ENCODE measurements at regions not wholly inside any gene's neighbourhood (a gene's known extent, or its start where the extent isn't known, plus 50 kb on each side); places are given as distances from the start of the nearest gene placed in this dataset.

DNA sequence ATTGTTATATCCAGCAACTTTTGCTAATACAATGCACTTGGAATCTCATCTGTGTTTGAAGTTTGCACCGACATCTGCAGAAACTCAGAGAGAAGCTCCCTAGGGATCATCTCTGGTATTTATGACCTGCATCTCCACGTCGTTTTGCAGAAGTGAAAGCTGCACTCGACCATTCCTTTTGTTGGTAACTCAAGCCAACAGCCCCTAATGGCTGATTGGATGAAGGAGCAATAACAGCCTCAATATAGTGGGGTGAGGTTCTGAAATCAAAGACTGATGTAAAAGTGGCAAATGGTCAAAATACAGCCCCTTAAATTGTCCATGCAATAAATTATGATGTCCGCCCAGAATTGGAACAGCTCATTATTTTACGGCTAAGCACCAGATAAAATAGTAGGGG, 344.2 kb upstream of the KAZN start:
- Mint-ChIP-seq H3K27me3 (peaks cover 22% of the 10 kb centered on the region), H3K4me1 (peaks cover 25% of the 10 kb centered on the region), H3K4me3 (no peak overlapping the region), H3K9me3 (ENCODE audit: insufficient read depth) (no peaks in the 10 kb centered on the region), H3K27ac (no peak overlapping the region)
- WGBS (ENCODE audit: insufficient coverage): 0% methylated on average over 3 of the region's 6 CpGs
- Histone ChIP-seq H3K9ac (ENCODE audit: low read length) (no peak overlapping the region), H4K20me1 (ENCODE audit: control insufficient read depth, insufficient read depth, low read length, poor library complexity, severe bottlenecking) (no peaks in the 10 kb centered on the region), H3K4me1 (ENCODE audit: control insufficient read depth in 2 of 2, insufficient read depth in 2 of 2, low read length in 2 of 2) (peaks cover 11 to 14% of the 10 kb centered on the region in 2 donors), H2AFZ (ENCODE audit: insufficient read depth, low read depth, low read length, poor library complexity, severe bottlenecking) (no peak overlapping the region), H3K4me2 (replicated peaks; ENCODE audit: low read depth, low read length, poor library complexity, severe bottlenecking) (peak overlapping the region; percentile 28), H3K79me2 (ENCODE audit: control insufficient read depth, insufficient read depth, low read length) (no peaks in the 10 kb centered on the region), H3K36me3 (replicated peaks in 1 of 2; ENCODE audit: control extremely low read depth in 1 of 2, control insufficient read depth in 1 of 2, extremely low read depth in 1 of 2, insufficient read depth in 2 of 2, low read length in 1 of 2) (no peaks in the 10 kb centered on the region), H3K9me3 (ENCODE audit: control extremely low read depth in 1 of 3, control insufficient read depth in 2 of 3, insufficient read depth in 1 of 3, low read length in 2 of 3) (peaks cover 0 to 5% (median 0%) of the 10 kb centered on the region in 3 donors), H3K4me3 (ENCODE audit: control extremely low read depth in 1 of 5, extremely low read depth in 1 of 5, insufficient read depth in 1 of 5, low read depth in 2 of 5, low read length in 4 of 5) (no peak overlapping the region), H3K27ac (ENCODE audit: low read length in 2 of 2) (no peak overlapping the region), H3K27me3 (replicated peaks in 1 of 4; ENCODE audit: control extremely low read depth in 1 of 4, control insufficient read depth in 3 of 4, insufficient read depth in 4 of 4, low read length in 3 of 4) (no peaks in the 10 kb centered on the region)
- intact Hi-C loops (cut with micrococcal nuclease): no loop called here
- ATAC-seq (ENCODE audit: low read depth) (peak; percentile 78), DNase-seq (peak; percentile 46)
- ChIA-PET CTCF (no interaction called here), POLR2A (no interaction called here)
- TF ChIP-seq EZH2 (IDR thresholded peaks at IDR 0.05; ENCODE audit: borderline replicate concordance, insufficient read depth, low read depth, low read length, poor library complexity, severe bottlenecking): no peak
- TF ChIP-seq, protein P1, sequence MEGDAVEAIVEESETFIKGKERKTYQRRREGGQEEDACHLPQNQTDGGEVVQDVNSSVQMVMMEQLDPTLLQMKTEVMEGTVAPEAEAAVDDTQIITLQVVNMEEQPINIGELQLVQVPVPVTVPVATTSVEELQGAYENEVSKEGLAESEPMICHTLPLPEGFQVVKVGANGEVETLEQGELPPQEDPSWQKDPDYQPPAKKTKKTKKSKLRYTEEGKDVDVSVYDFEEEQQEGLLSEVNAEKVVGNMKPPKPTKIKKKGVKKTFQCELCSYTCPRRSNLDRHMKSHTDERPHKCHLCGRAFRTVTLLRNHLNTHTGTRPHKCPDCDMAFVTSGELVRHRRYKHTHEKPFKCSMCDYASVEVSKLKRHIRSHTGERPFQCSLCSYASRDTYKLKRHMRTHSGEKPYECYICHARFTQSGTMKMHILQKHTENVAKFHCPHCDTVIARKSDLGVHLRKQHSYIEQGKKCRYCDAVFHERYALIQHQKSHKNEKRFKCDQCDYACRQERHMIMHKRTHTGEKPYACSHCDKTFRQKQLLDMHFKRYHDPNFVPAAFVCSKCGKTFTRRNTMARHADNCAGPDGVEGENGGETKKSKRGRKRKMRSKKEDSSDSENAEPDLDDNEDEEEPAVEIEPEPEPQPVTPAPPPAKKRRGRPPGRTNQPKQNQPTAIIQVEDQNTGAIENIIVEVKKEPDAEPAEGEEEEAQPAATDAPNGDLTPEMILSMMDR (IDR thresholded peaks at IDR 0.05): no peak

DNA sequence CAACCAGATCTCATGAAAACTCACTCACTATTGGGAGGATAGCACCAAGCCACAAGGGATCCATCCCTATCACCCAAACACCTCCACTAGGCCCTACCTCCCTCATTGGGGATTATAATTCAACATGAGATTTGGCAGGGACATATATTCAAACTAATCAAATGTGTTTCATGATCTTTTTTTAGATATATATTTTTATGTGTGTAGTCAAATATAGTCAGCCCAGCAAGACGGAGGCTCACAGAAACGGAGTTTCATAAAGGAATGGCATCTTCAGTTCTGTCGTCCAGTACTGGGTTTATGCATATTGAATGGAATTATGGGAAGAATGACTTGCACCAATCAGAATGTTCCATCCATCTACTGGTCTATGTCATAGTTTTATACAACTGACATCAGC, 343.3 kb upstream of the KAZN start:
- H4K20me1 ChIP-seq (ENCODE audit: control insufficient read depth, insufficient read depth, low read length, poor library complexity, severe bottlenecking): no peaks in the 10 kb centered on the region
- TF ChIP-seq EZH2 (IDR thresholded peaks at IDR 0.05; ENCODE audit: borderline replicate concordance, insufficient read depth, low read depth, low read length, poor library complexity, severe bottlenecking): no peak
- TF ChIP-seq, protein P1 (IDR thresholded peaks at IDR 0.05): no peak
- Mint-ChIP-seq H3K27ac (no peak overlapping the region), H3K27me3 (peaks cover 28% of the 10 kb centered on the region), H3K9me3 (ENCODE audit: insufficient read depth) (no peaks in the 10 kb centered on the region), H3K4me3 (no peak overlapping the region), H3K4me1 (peaks cover 25% of the 10 kb centered on the region)
- ATAC-seq (ENCODE audit: low read depth) (no peak), DNase-seq (no peak)
- H3K9me3 ChIP-seq (ENCODE audit: control extremely low read depth in 1 of 3, control insufficient read depth in 2 of 3, insufficient read depth in 1 of 3, low read length in 2 of 3): peaks cover 0 to 6% (median 0%) of the 10 kb centered on the region in 3 donors
- no CpG with 5 or more reads among the region's 3 CpGs for WGBS (ENCODE audit: insufficient coverage)
- H3K4me1 ChIP-seq (ENCODE audit: control insufficient read depth in 2 of 2, insufficient read depth in 2 of 2, low read length in 2 of 2): peaks cover 11 to 14% of the 10 kb centered on the region in 2 donors
- intact Hi-C loops (cut with micrococcal nuclease): no loop called here
- H3K27me3 ChIP-seq (replicated peaks in 1 of 4; ENCODE audit: control extremely low read depth in 1 of 4, control insufficient read depth in 3 of 4, insufficient read depth in 4 of 4, low read length in 3 of 4): no peaks in the 10 kb centered on the region
- no peaks in the 10 kb centered on the region for H3K36me3 ChIP-seq (replicated peaks in 1 of 2; ENCODE audit: control extremely low read depth in 1 of 2, control insufficient read depth in 1 of 2, extremely low read depth in 1 of 2, insufficient read depth in 2 of 2, low read length in 1 of 2)
- no peak overlapping the region for H2AFZ ChIP-seq (ENCODE audit: insufficient read depth, low read depth, low read length, poor library complexity, severe bottlenecking)
- POLR2A ChIA-PET: no interaction called here
- no peak overlapping the region for H3K27ac ChIP-seq (ENCODE audit: low read length in 2 of 2)
- H3K9ac ChIP-seq (ENCODE audit: low read length): no peak overlapping the region
- H3K4me2 ChIP-seq (replicated peaks; ENCODE audit: low read depth, low read length, poor library complexity, severe bottlenecking): no peak overlapping the region
- CTCF ChIA-PET: no interaction called here
- H3K4me3 ChIP-seq (ENCODE audit: control extremely low read depth in 1 of 5, extremely low read depth in 1 of 5, insufficient read depth in 1 of 5, low read depth in 2 of 5, low read length in 4 of 5): no peak overlapping the region
- H3K79me2 ChIP-seq (ENCODE audit: control insufficient read depth, insufficient read depth, low read length): no peaks in the 10 kb centered on the region

Data from B cell (primary cell).